Epithelial cell of proximal tubule (primary cell): ENCODE measurements at regions not wholly inside any gene's neighbourhood (a gene's known extent, or its start where the extent isn't known, plus 50 kb on each side); places are given as distances from the start of the nearest gene placed in this dataset.

ENCODE experiments used
- DNase-seq: peaks from one replicate; pipeline ENCODE4 v3.0.0-alpha.2; 2011; ENCODE audit warnings: low read depth
- H3K4me3 ChIP-seq: 2 replicates; pipeline ENCODE4 v1.5.1; 2011; ENCODE audit warnings: low read depth, mild to moderate bottlenecking, low read length
- CTCF ChIP-seq: conservative IDR thresholded peaks from 2 replicates; pipeline ENCODE4 v1.5.1; 2012; ENCODE audit warnings: low read depth, mild to moderate bottlenecking, low read length

- DNase-seq: no peak
- H3K4me3 ChIP-seq: peak overlapping the region; percentile 30
- TF ChIP-seq CTCF: peak; percentile 81
Measured at GRCh38 chr10:114879541-114880158, 58.1 kb downstream of the FHIP2A start.

GRCh38 chr10:114881417-114881816, 56.6 kb upstream of the TRUB1 start:
- no peak for TF ChIP-seq CTCF
- no peak for DNase-seq

GRCh38 chr10:114881901-114882300, 56.1 kb upstream of the TRUB1 start:
- TF ChIP-seq CTCF: no peak
- H3K4me3 ChIP-seq: no peak overlapping the region

More at GRCh38 chr10:114881417-114881816, 56.6 kb upstream of the TRUB1 start:
- H3K4me3 ChIP-seq: no peak overlapping the region

GRCh38 chr10:114885443-114885842, 52.6 kb upstream of the TRUB1 start:
- no peak overlapping the region for H3K4me3 ChIP-seq
- TF ChIP-seq CTCF: no peak
- no peak for DNase-seq

More at GRCh38 chr10:114881901-114882300, 56.1 kb upstream of the TRUB1 start:
- DNase-seq: no peak
